SK-N-SH treated with all-trans-retinoic acid at 6 μM for 48 hours (cell line): ENCODE measurements at regions not wholly inside any gene's neighbourhood (a gene's known extent, or its start where the extent isn't known, plus 50 kb on each side); places are given as distances from the start of the nearest gene placed in this dataset.

Source experiments
- ARNTL ChIP-seq: fragments of 450-650 bp; formaldehyde crosslinking; IDR thresholded peaks from 2 replicates; pipeline ENCODE4 v1.5.0; 2020; ENCODE audit warnings: low read depth, mild to moderate bottlenecking, moderate library complexity, borderline replicate concordance
- BACH2 ChIP-seq: fragments of 250-450 bp; sonication (Bioruptor Pico); IDR thresholded peaks from 2 replicates; pipeline ENCODE4 v1.9.0; 2021; ENCODE audit warnings: mild to moderate bottlenecking, borderline replicate concordance
- CREB5 ChIP-seq: fragments of 250-450 bp; sonication (Bioruptor Pico); IDR thresholded peaks from 2 replicates; pipeline ENCODE4 v1.5.1; 2020; ENCODE audit warnings: low read depth, mild to moderate bottlenecking, moderate library complexity
- CSDC2 ChIP-seq: fragments of 250-450 bp; sonication (Bioruptor Pico); IDR thresholded peaks from 2 replicates; pipeline ENCODE4 v1.5.0; 2020; ENCODE audit warnings: mild to moderate bottlenecking, moderate library complexity
- CSRNP3 ChIP-seq: fragments of 250-450 bp; sonication (Bioruptor Pico); IDR thresholded peaks from 2 replicates; pipeline ENCODE4 v1.5.1; 2021; ENCODE audit warnings: mild to moderate bottlenecking, moderate library complexity
- TOX ChIP-seq: fragments of 250-450 bp; sonication (Bioruptor Pico); IDR thresholded peaks from 2 replicates; pipeline ENCODE4 v1.8.0; 2021; ENCODE audit warnings: mild to moderate bottlenecking, moderate library complexity, borderline replicate concordance
- ZFP30 ChIP-seq: fragments of 450-650 bp; formaldehyde crosslinking; IDR thresholded peaks from 2 replicates; pipeline ENCODE4 v1.5.0; 2022; ENCODE audit warnings: mild to moderate bottlenecking, moderate library complexity
- ZNF70 ChIP-seq: fragments of 450-650 bp; formaldehyde crosslinking; IDR thresholded peaks from 2 replicates; pipeline ENCODE4 v1.5.0; 2020; ENCODE audit warnings: mild to moderate bottlenecking, moderate library complexity
- TF ChIP-seq, protein P1 (sequence below): fragments of 250-450 bp; sonication (Bioruptor Pico); IDR thresholded peaks from 2 replicates; pipeline ENCODE4 v1.8.0; 2020; ENCODE audit warnings: mild to moderate bottlenecking, moderate library complexity, borderline replicate concordance

DNA sequence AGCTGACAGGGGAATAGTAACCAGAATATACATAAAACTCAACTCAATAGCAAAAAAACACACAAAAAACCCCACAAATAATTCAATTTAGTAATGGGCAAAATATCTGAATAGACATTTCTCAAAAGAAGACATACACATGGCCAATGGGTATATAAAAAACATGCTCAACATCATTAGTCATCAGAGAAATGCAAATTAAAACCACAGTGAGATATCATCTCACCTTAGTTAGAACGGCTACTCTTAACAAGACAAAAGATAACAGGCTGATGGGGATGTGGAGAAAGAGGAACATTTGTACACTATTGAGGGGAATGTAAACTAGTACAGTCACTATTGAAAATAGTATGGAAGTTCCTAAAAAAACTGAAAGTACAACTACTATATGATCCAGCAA is 678.6 kb downstream of the MECOM start:
- TF ChIP-seq ZFP30 (CRISPR knock-in tag) (no peak), ZNF70 (CRISPR knock-in tag) (no peak), CSRNP3 (no peak), CSDC2 (CRISPR knock-in tag) (no peak), BACH2 (CRISPR knock-in tag) (no peak), CREB5 (CRISPR knock-in tag) (no peak), ARNTL (CRISPR knock-in tag) (no peak), TOX (CRISPR knock-in tag) (no peak)
- TF ChIP-seq, protein P1, sequence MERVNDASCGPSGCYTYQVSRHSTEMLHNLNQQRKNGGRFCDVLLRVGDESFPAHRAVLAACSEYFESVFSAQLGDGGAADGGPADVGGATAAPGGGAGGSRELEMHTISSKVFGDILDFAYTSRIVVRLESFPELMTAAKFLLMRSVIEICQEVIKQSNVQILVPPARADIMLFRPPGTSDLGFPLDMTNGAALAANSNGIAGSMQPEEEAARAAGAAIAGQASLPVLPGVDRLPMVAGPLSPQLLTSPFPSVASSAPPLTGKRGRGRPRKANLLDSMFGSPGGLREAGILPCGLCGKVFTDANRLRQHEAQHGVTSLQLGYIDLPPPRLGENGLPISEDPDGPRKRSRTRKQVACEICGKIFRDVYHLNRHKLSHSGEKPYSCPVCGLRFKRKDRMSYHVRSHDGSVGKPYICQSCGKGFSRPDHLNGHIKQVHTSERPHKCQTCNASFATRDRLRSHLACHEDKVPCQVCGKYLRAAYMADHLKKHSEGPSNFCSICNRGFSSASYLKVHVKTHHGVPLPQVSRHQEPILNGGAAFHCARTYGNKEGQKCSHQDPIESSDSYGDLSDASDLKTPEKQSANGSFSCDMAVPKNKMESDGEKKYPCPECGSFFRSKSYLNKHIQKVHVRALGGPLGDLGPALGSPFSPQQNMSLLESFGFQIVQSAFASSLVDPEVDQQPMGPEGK (CRISPR knock-in tag) = no peak
